Cardiac septum (tissue), 1 donor: ENCODE measurements at regions not wholly inside any gene's neighbourhood (a gene's known extent, or its start where the extent isn't known, plus 50 kb on each side); places are given as distances from the start of the nearest gene placed in this dataset.

Experiments used
- DNase-seq: peaks from one replicate; pipeline ENCODE4 v3.0.0-alpha.2; 2020; ENCODE audit warnings: low spot score
- intact Hi-C: fragments of 100-400 bp; cut with DNase I; formaldehyde crosslinking; loops from one replicate; pipeline ENCODE4 v1.14.0; 2022
- donor health status: DM: no; HTN: no; CAD: no.

- intact Hi-C loops: no loop called here
- DNase-seq: no peak
These were observed 368.1 kb downstream of the GRIN2B start for GRCh38 chr12:13613297-13613696.

- intact Hi-C loops: no loop called here
- DNase-seq: no peak
These were observed 371.3 kb downstream of the GRIN2B start for GRCh38 chr12:13609894-13610679.

- DNase-seq: no peak
- intact Hi-C loops: no loop called here
These were observed 375.1 kb downstream of the GRIN2B start for GRCh38 chr12:13606290-13606689.

GRCh38 chr12:13603953-13604352, 377.4 kb downstream of the GRIN2B start:
- intact Hi-C loops: no loop called here
- no peak for DNase-seq

GRCh38 chr12:13602172-13602571, 379.2 kb downstream of the GRIN2B start:
- intact Hi-C loops: no loop called here
- no peak for DNase-seq

- intact Hi-C loops: no loop called here
These were observed 382.2 kb downstream of the GRIN2B start for GRCh38 chr12:13599176-13599575.

GRCh38 chr12:13597837-13598236, 383.6 kb downstream of the GRIN2B start:
- DNase-seq: no peak
- intact Hi-C loops: no loop called here

More at GRCh38 chr12:13599176-13599575, 382.2 kb downstream of the GRIN2B start:
- no peak for DNase-seq

GRCh38 chr12:13597166-13597565, 384.2 kb downstream of the GRIN2B start:
- DNase-seq: no peak
- intact Hi-C loops: no loop called here

GRCh38 chr12:13596714-13597113, 384.7 kb downstream of the GRIN2B start:
- DNase-seq: no peak
- intact Hi-C loops: no loop called here

GRCh38 chr12:13595536-13596443, 385.6 kb downstream of the GRIN2B start:
- intact Hi-C loops: no loop called here
- no peak for DNase-seq

GRCh38 chr12:13594731-13595514, 386.5 kb downstream of the GRIN2B start:
- intact Hi-C loops: no loop called here
- no peak for DNase-seq

GRCh38 chr12:13592063-13592942, 389.1 kb downstream of the GRIN2B start:
- DNase-seq: no peak
- intact Hi-C loops: no loop called here

- DNase-seq: no peak
- intact Hi-C loops: no loop called here
These were observed 389.9 kb downstream of the GRIN2B start for GRCh38 chr12:13591488-13591887.

- intact Hi-C loops: no loop called here
- DNase-seq: no peak
These were observed 390.3 kb downstream of the GRIN2B start for GRCh38 chr12:13591059-13591458.

- DNase-seq: no peak
- intact Hi-C loops: no loop called here
These were observed 392.0 kb downstream of the EMP1 start for GRCh38 chr12:13588574-13588973.

GRCh38 chr12:13587721-13588390, 391.3 kb downstream of the EMP1 start:
- intact Hi-C loops: no loop called here

GRCh38 chr12:13586361-13586760, 389.8 kb downstream of the EMP1 start:
- intact Hi-C loops: no loop called here
- no peak for DNase-seq

More at GRCh38 chr12:13587721-13588390, 391.3 kb downstream of the EMP1 start:
- DNase-seq: no peak

- intact Hi-C loops: no loop called here
- DNase-seq: no peak
These were observed 388.0 kb downstream of the EMP1 start for GRCh38 chr12:13584541-13584940.
